HepG2 (cell line): ENCODE measurements at regions not wholly inside any gene's neighbourhood (a gene's known extent, or its start where the extent isn't known, plus 50 kb on each side); places are given as distances from the start of the nearest gene placed in this dataset.

Source experiments
- ATAC-seq: fragments of 200-7000 bp; cut with Tn5 transposase; 3 replicates; pipeline ENCODE4 v1.9.1; 2020; ENCODE audit warnings: mild to moderate bottlenecking, moderate library complexity
- BruUV-seq: library from RNA; stranded (reverse); fragments of 400-500 nt; replicated peaks from 2 replicates; lab custom pipeline; 2021; lab: Mats Ljungman, UMichigan
- CTCF ChIA-PET: fragments of 300-600 bp; formaldehyde crosslinking; extraction: SDS; loops from one replicate; lab custom pipeline; 2021; ENCODE audit warnings: low total read pairs, inconsistent platforms, low intra/inter-chr PET ratio; lab: Yijun Ruan, JAX
- POLR2A ChIA-PET: fragments of 350-600 bp; sonication (Branson Sonifier 250); formaldehyde crosslinking; loops from one replicate; lab custom pipeline; 2020; ENCODE audit warnings: antibody characterized with exemption, inconsistent platforms; lab: Yijun Ruan, JAX
- DNase-seq: peaks from one replicate; pipeline ENCODE4 v3.0.0-alpha.2; 2015; ENCODE audit warnings: low spot score
- FAIRE-seq: peaks from 3 replicates; lab custom pipeline; 2011; peaks lifted over from hg19 to GRCh38; lab: Jason Lieb, UNC
- H2AFZ ChIP-seq: one replicate; pipeline ENCODE4 v1.6.1; 2011; ENCODE audit warnings: low read length, inconsistent platforms
- H3K27ac ChIP-seq: fragments of 300-600 bp; 3 replicates; pipeline ENCODE4 v1.8.0; 2011; ENCODE audit warnings: mixed run types, mild to moderate bottlenecking, mixed read lengths, low read length, inconsistent platforms; ENCODE audit not compliant: insufficient read depth; ENCODE audit errors: extremely low read length
- H3K27me3 ChIP-seq, 2 experiments: fragments of 200-600 bp in 1 of 2; 2 replicates in 1 of 2; 3 replicates in 1 of 2; pipeline versions ENCODE4 v1.6.0 to v1.8.0; 2011; ENCODE audit warnings: low read length in 2 of 2, mild to moderate bottlenecking in 2 of 2, moderate library complexity in 2 of 2, inconsistent platforms in 1 of 2; ENCODE audit not compliant: insufficient read depth in 2 of 2, control insufficient read depth in 1 of 2
- H3K36me3 ChIP-seq, 2 experiments: fragments of 200-600 bp in 1 of 2; replicated peaks in 1 of 2; 2 replicates in 1 of 2; 3 replicates in 1 of 2; pipeline versions ENCODE4 v1.5.1 to v1.8.0; 2011; ENCODE audit warnings: low read length in 2 of 2, inconsistent platforms in 1 of 2; ENCODE audit not compliant: insufficient read depth in 2 of 2, control insufficient read depth in 1 of 2
- H3K4me1 ChIP-seq: 2 replicates; pipeline ENCODE4 v1.5.1; 2012; ENCODE audit warnings: low read length, inconsistent platforms; ENCODE audit not compliant: insufficient read depth
- H3K4me2 ChIP-seq: 2 replicates; pipeline ENCODE4 v1.6.0; 2011; ENCODE audit warnings: low read depth, low read length, inconsistent platforms
- H3K4me3 ChIP-seq, 3 experiments: fragments of 200-600 bp in 1 of 3; sonication (generic), shearing (Covaris generic) in 1 of 3; replicated peaks in 1 of 3; 2 replicates each; pipeline ENCODE4 v1.5.1; 2011 to 2016; ENCODE audit warnings: low read length in 3 of 3, inconsistent platforms in 2 of 3, low read depth in 2 of 3, mild to moderate bottlenecking in 2 of 3, control low read depth in 1 of 3, mixed read lengths in 1 of 3; ENCODE audit not compliant: insufficient read depth in 1 of 3
- H3K79me2 ChIP-seq: one replicate; pipeline ENCODE4 v1.6.1; 2011; ENCODE audit warnings: low read length, inconsistent platforms; ENCODE audit not compliant: insufficient read depth
- H3K9ac ChIP-seq: 2 replicates; pipeline ENCODE4 v1.6.0; 2011; ENCODE audit warnings: mild to moderate bottlenecking, low read depth, low read length, inconsistent platforms; ENCODE audit not compliant: insufficient read depth
- H3K9me3 ChIP-seq: 2 replicates; pipeline ENCODE4 v1.5.1; 2012; ENCODE audit warnings: mild to moderate bottlenecking, low read length
- H4K20me1 ChIP-seq: 2 replicates; pipeline ENCODE4 v1.6.0; 2011; ENCODE audit warnings: inconsistent platforms, mild to moderate bottlenecking, low read length, moderate library complexity; ENCODE audit not compliant: insufficient read depth
- GABPB1 ChIP-seq: IDR thresholded peaks from 2 replicates; pipeline ENCODE4 v1.6.1; 2016; ENCODE audit warnings: mild to moderate bottlenecking, missing genetic modification reagents, moderate library complexity, missing compliant biosample characterization
- GATAD1 ChIP-seq: IDR thresholded peaks from 2 replicates; pipeline ENCODE4 v1.6.1; 2016; ENCODE audit warnings: missing genetic modification reagents, missing compliant biosample characterization
- HMGA1 ChIP-seq: sonication (generic); formaldehyde crosslinking; conservative IDR thresholded peaks from 2 replicates; pipeline ENCODE4 v1.4.0; 2020; ENCODE audit warnings: missing genetic modification reagents
- HMGXB3 ChIP-seq: sonication (generic); formaldehyde crosslinking; IDR thresholded peaks from 2 replicates; pipeline ENCODE4 v1.4.0; 2020; ENCODE audit warnings: missing genetic modification reagents, borderline replicate concordance
- KAT8 ChIP-seq: IDR thresholded peaks from 2 replicates; pipeline ENCODE4 v1.6.1; 2016; ENCODE audit warnings: missing genetic modification reagents, missing compliant biosample characterization
- KDM4B ChIP-seq: sonication (generic); formaldehyde crosslinking; IDR thresholded peaks from 2 replicates; pipeline ENCODE4 v1.4.0; 2020; ENCODE audit warnings: missing genetic modification reagents
- ZFP41 ChIP-seq: sonication (generic); formaldehyde crosslinking; IDR thresholded peaks from 2 replicates; pipeline ENCODE4 v1.4.0; 2020; ENCODE audit warnings: mild to moderate bottlenecking, missing genetic modification reagents, borderline replicate concordance
- ZNF10 ChIP-seq: sonication (generic); formaldehyde crosslinking; IDR thresholded peaks from 2 replicates; pipeline ENCODE4 v1.4.0; 2020; ENCODE audit warnings: mild to moderate bottlenecking, low read depth, missing genetic modification reagents, borderline replicate concordance
- ZNF276 ChIP-seq: sonication (generic); formaldehyde crosslinking; IDR thresholded peaks from 2 replicates; pipeline ENCODE4 v1.4.0; 2020; ENCODE audit warnings: mild to moderate bottlenecking, low read depth, missing genetic modification reagents
- ZNF530 ChIP-seq: sonication (generic); formaldehyde crosslinking; IDR thresholded peaks from 2 replicates; pipeline ENCODE4 v1.5.0; 2020; ENCODE audit warnings: low read depth, mild to moderate bottlenecking, missing genetic modification reagents
- ZNF670 ChIP-seq: sonication (generic); formaldehyde crosslinking; IDR thresholded peaks from 2 replicates; pipeline ENCODE4 v1.8.0; 2022; ENCODE audit warnings: mild to moderate bottlenecking, missing genetic modification reagents, borderline replicate concordance
- ZNF790 ChIP-seq: sonication (generic); formaldehyde crosslinking; IDR thresholded peaks from 2 replicates; pipeline ENCODE4 v1.8.0; 2022; ENCODE audit warnings: missing genetic modification reagents, mild to moderate bottlenecking, borderline replicate concordance
- WGBS: methylation state at CpG from one replicate; pipeline ENCODE4 v1.1.6; 2017; ENCODE audit warnings: low lambda C conversion rate; 5-methylcytosine and 5-hydroxymethylcytosine counted together
- in situ Hi-C: cut with HindIII; loops from 2 replicates; pipeline ENCODE4 v1.10.0; 2017; ENCODE audit warnings: low pct_unique_long_range_greater_than_20kb; ENCODE audit not compliant: extremely low pct_ligation_motif_present
- intact Hi-C: fragments of 100-400 bp; cut with micrococcal nuclease; formaldehyde crosslinking; loops from one replicate; pipeline ENCODE4 v1.10.0; 2022; ENCODE audit not compliant: unreplicated experiment

- no TSS peak for BruUV-seq
- in situ Hi-C loops (no loop called here), intact Hi-C loops (no loop called here)
- no peaks in the 10 kb centered on the region for H3K9me3 ChIP-seq
- DNase-seq = no peak
- H3K4me2 ChIP-seq = no peak overlapping the region
- ChIA-PET CTCF (no interaction called here), POLR2A (no interaction called here)
- no peak overlapping the region for H3K9ac ChIP-seq
- no peaks in the 10 kb centered on the region for H4K20me1 ChIP-seq
- no peak overlapping the region for H3K4me3 ChIP-seq
- no peaks in the 10 kb centered on the region for H3K27me3 ChIP-seq
- no peaks in the 10 kb centered on the region for H3K4me1 ChIP-seq
- TF ChIP-seq ZNF790 (no peak), ZNF276 (no peak), HMGA1 (CRISPR knock-in tag) (no peak), HMGXB3 (CRISPR knock-in tag) (no peak), ZNF10 (CRISPR knock-in tag) (no peak), GATAD1 (no peak), KDM4B (CRISPR knock-in tag) (no peak), KAT8 (CRISPR knock-in tag) (no peak), GABPB1 (no peak), ZNF670 (no peak), ZNF530 (CRISPR knock-in tag) (no peak), ZFP41 (CRISPR knock-in tag) (no peak)
- WGBS = no CpG with 5 or more reads among the region's 1 CpG
- ATAC-seq = no peak
- H2AFZ ChIP-seq = no peak overlapping the region
- H3K27ac ChIP-seq = no peak overlapping the region
- no peaks in the 10 kb centered on the region for H3K79me2 ChIP-seq
- FAIRE-seq = no peak
- no peaks in the 10 kb centered on the region for H3K36me3 ChIP-seq
These were observed 108.1 kb downstream of the ADCYAP1 start for GRCh38 chr18:1012775-1013174.
